GM12878 (cell line): ENCODE measurements at regions not wholly inside any gene's neighbourhood (a gene's known extent, or its start where the extent isn't known, plus 50 kb on each side); places are given as distances from the start of the nearest gene placed in this dataset.

Experiments used
- CBX5 ChIP-seq: sonication (generic); IDR thresholded peaks from 2 replicates; pipeline ENCODE4 v1.6.1; 2016; ENCODE audit warnings: low read depth, moderate library complexity, mild to moderate bottlenecking, inconsistent platforms
- CHD2 ChIP-seq: IDR thresholded peaks from 2 replicates; pipeline ENCODE4 v1.6.1; 2011; ENCODE audit warnings: low read depth, low read length, improper control_type of control experiment, borderline replicate concordance
- CTCF ChIP-seq, 3 experiments: IDR thresholded peaks in 2 of 3; conservative IDR thresholded peaks in 1 of 3; 2 replicates each; pipeline ENCODE4 v1.5.1; 2011; ENCODE audit warnings: low read depth in 3 of 3, low read length in 3 of 3, mild to moderate bottlenecking in 3 of 3, control low read depth in 2 of 3, moderate library complexity in 2 of 3, inconsistent platforms in 1 of 3, mixed read lengths in 1 of 3; ENCODE audit not compliant: control insufficient read depth in 2 of 3, insufficient read depth in 1 of 3; ENCODE audit errors: extremely low read depth in 1 of 3
- CUX1 ChIP-seq: IDR thresholded peaks from 2 replicates; pipeline ENCODE4 v1.6.1; 2012; ENCODE audit warnings: improper control_type of control experiment, low read depth, low read length; ENCODE audit not compliant: insufficient replicate concordance
- EZH2 ChIP-seq: IDR thresholded peaks from 2 replicates; pipeline ENCODE4 v1.6.1; 2012; ENCODE audit warnings: low read depth, mild to moderate bottlenecking, control low read depth, inconsistent platforms, low read length, borderline replicate concordance; ENCODE audit not compliant: control insufficient read depth
- POLR2AphosphoS2 ChIP-seq: IDR thresholded peaks from 2 replicates; pipeline ENCODE4 v1.6.1; 2011; ENCODE audit warnings: low read depth, mild to moderate bottlenecking, low read length, improper control_type of control experiment, moderate library complexity
- POLR2AphosphoS5 ChIP-seq: IDR thresholded peaks from 2 replicates; pipeline ENCODE4 v1.6.1; 2011; ENCODE audit warnings: mild to moderate bottlenecking, low read length, inconsistent platforms
- SMAD1 ChIP-seq: fragments of 450-650 bp; IDR thresholded peaks from 2 replicates; pipeline ENCODE4 v1.6.1; 2018; ENCODE audit warnings: mild to moderate bottlenecking, low read depth; ENCODE audit not compliant: partially characterized antibody
- SMC3 ChIP-seq: IDR thresholded peaks from 2 replicates; pipeline ENCODE4 v1.6.1; 2011; ENCODE audit warnings: low read length, improper control_type of control experiment, borderline replicate concordance

GRCh38 chr10:2733278-2733963 is 333.9 kb upstream of the PFKP start:
- TF ChIP-seq SMAD1 (no peak), EZH2 (no peak), POLR2AphosphoS2 (no peak), CTCF (IDR thresholded peaks at IDR 0.05 in 2 of 3, conservative IDR thresholded peaks at IDR 0.05 in 1 of 3; ENCODE audit: control insufficient read depth in 2 of 3, extremely low read depth in 1 of 3, insufficient read depth in 1 of 3, low read depth in 3 of 3, low read length in 3 of 3) (no peak), CBX5 (no peak), SMC3 (no peak), CUX1 (no peak), CHD2 (no peak), POLR2AphosphoS5 (no peak)
